GM12878 (cell line): ENCODE measurements at regions not wholly inside any gene's neighbourhood (a gene's known extent, or its start where the extent isn't known, plus 50 kb on each side); places are given as distances from the start of the nearest gene placed in this dataset.

Experiments used
- CTCF ChIP-seq, 3 experiments: IDR thresholded peaks in 2 of 3; conservative IDR thresholded peaks in 1 of 3; 2 replicates each; pipeline ENCODE4 v1.5.1; 2011; ENCODE audit warnings: low read depth in 3 of 3, low read length in 3 of 3, mild to moderate bottlenecking in 3 of 3, control low read depth in 2 of 3, moderate library complexity in 2 of 3, inconsistent platforms in 1 of 3, mixed read lengths in 1 of 3; ENCODE audit not compliant: control insufficient read depth in 2 of 3, insufficient read depth in 1 of 3; ENCODE audit errors: extremely low read depth in 1 of 3
- EP300 ChIP-seq, 2 experiments: fragments of 150-350 bp in 1 of 2; IDR thresholded peaks; 2 replicates each; pipeline ENCODE4 v1.6.1; 2011 to 2012; ENCODE audit warnings: low read depth in 2 of 2, low read length in 2 of 2, borderline replicate concordance in 1 of 2, improper control_type of control experiment in 1 of 2, inconsistent platforms in 1 of 2; ENCODE audit not compliant: control insufficient read depth in 1 of 2
- EZH2 ChIP-seq: IDR thresholded peaks from 2 replicates; pipeline ENCODE4 v1.6.1; 2012; ENCODE audit warnings: low read depth, mild to moderate bottlenecking, control low read depth, inconsistent platforms, low read length, borderline replicate concordance; ENCODE audit not compliant: control insufficient read depth
- MAX ChIP-seq: IDR thresholded peaks from 2 replicates; pipeline ENCODE4 v1.6.1; 2012; ENCODE audit warnings: low read depth, low read length, improper control_type of control experiment
- RAD21 ChIP-seq: IDR thresholded peaks from 2 replicates; pipeline ENCODE4 v1.6.1; 2011; ENCODE audit warnings: mild to moderate bottlenecking, low read depth, low read length, moderate library complexity; ENCODE audit not compliant: insufficient read depth
- RB1 ChIP-seq: fragments of 450-650 bp; formaldehyde crosslinking; IDR thresholded peaks from 2 replicates; pipeline ENCODE4 v1.6.1; 2017; ENCODE audit warnings: mild to moderate bottlenecking, borderline replicate concordance
- RCOR1 ChIP-seq: conservative IDR thresholded peaks from 2 replicates; pipeline ENCODE4 v1.6.1; 2012; ENCODE audit warnings: low read depth, low read length, improper control_type of control experiment

GRCh38 chr20:24190905-24191304, 202.3 kb upstream of the GGTLC1 start:
- TF ChIP-seq EZH2: no peak
- TF ChIP-seq RB1: no peak
- TF ChIP-seq MAX: no peak
- no peak for TF ChIP-seq RAD21
- TF ChIP-seq EP300 (IDR thresholded peaks at IDR 0.05; ENCODE audit: borderline replicate concordance in 1 of 2, control insufficient read depth in 1 of 2, low read depth in 2 of 2, low read length in 2 of 2): no peak
- no peak for TF ChIP-seq RCOR1
- no peak for TF ChIP-seq CTCF (IDR thresholded peaks at IDR 0.05 in 2 of 3, conservative IDR thresholded peaks at IDR 0.05 in 1 of 3; ENCODE audit: control insufficient read depth in 2 of 3, extremely low read depth in 1 of 3, insufficient read depth in 1 of 3, low read depth in 3 of 3, low read length in 3 of 3)
